Mesothelial cell of epicardium (in vitro differentiated cells): ENCODE measurements at regions not wholly inside any gene's neighbourhood (a gene's known extent, or its start where the extent isn't known, plus 50 kb on each side); places are given as distances from the start of the nearest gene placed in this dataset.

Experiments used
- DNase-seq, 2 experiments: peaks; one replicate each; pipeline ENCODE4 v3.0.0; 2021; ENCODE audit warnings: low spot score in 2 of 2; ENCODE audit not compliant: unreplicated experiment in 2 of 2
- H3K27ac Mint-ChIP-seq: 2 replicates; pipeline ENCODE4 v1.8.0; 2021; ENCODE audit warnings: mixed read lengths
- H3K27me3 Mint-ChIP-seq: 2 replicates; pipeline ENCODE4 v1.8.0; 2021; ENCODE audit warnings: low read depth, mixed read lengths
- H3K36me3 Mint-ChIP-seq: 2 replicates; pipeline ENCODE4 v1.8.0; 2021; ENCODE audit warnings: mixed read lengths
- H3K4me1 Mint-ChIP-seq: 2 replicates; pipeline ENCODE4 v1.8.0; 2021; ENCODE audit warnings: mixed read lengths
- H3K4me3 Mint-ChIP-seq: 2 replicates; pipeline ENCODE4 v1.8.0; 2021; ENCODE audit warnings: mild to moderate bottlenecking, moderate library complexity, mixed read lengths
- H3K9me3 Mint-ChIP-seq: 2 replicates; pipeline ENCODE4 v1.8.0; 2021; ENCODE audit warnings: mixed read lengths
- TF ChIP-seq, protein P1 (sequence below): fragments of 200-600 bp; sonication (generic); IDR thresholded peaks from one replicate; pipeline ENCODE4 v1.5.0; 2021; ENCODE audit warnings: antibody characterized with exemption; ENCODE audit not compliant: unreplicated experiment

DNA sequence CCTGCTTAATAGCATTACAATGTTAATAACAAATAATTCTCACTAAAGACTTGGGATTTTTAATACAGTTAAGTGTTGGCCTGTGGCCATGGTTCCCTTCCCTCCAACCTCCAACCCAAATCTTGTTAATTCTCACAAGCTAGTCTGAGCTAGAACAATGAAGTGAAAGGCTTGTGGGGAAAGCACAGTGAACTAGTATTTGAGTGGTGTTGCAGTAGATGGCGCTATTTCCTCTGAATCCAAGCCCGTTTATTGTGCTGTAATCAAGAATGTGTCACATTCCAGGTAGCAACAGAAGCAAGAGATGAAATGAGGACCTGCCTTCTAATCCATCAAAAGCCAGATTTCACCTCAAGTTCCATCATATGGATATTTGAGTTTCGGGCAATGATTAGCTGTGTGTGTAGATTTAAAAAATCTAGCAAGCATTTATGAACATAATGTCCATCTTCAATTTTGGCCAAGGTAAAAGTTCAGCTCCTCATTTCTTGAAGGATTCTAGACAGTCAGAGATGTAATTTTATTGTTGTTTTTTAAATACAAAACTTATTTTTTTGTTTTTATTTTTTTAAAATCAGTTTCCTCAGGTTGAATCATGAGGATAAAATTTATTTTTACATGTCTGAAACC is 160.7 kb downstream of the SQOR start:
- TF ChIP-seq, protein P1, sequence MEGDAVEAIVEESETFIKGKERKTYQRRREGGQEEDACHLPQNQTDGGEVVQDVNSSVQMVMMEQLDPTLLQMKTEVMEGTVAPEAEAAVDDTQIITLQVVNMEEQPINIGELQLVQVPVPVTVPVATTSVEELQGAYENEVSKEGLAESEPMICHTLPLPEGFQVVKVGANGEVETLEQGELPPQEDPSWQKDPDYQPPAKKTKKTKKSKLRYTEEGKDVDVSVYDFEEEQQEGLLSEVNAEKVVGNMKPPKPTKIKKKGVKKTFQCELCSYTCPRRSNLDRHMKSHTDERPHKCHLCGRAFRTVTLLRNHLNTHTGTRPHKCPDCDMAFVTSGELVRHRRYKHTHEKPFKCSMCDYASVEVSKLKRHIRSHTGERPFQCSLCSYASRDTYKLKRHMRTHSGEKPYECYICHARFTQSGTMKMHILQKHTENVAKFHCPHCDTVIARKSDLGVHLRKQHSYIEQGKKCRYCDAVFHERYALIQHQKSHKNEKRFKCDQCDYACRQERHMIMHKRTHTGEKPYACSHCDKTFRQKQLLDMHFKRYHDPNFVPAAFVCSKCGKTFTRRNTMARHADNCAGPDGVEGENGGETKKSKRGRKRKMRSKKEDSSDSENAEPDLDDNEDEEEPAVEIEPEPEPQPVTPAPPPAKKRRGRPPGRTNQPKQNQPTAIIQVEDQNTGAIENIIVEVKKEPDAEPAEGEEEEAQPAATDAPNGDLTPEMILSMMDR: no peak

DNA sequence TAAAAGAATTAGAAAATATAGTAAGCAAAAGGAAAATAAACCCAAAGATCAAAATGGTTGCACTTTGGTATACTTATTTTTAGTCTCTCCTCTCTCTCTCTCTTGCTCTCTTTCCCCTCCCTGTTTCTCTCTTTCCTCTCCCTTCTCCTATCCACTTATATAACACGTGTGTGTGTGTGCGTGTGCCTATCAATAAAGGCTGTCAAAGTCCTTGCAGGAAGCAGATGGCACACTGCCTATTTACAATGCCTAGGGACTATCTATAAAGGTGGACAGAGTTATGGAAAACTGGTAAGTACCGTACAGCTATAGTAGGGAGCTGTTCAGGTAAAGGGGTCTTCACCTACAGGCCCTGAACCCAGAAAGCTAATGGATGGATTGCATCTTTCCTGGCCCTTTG is 161.6 kb downstream of the SQOR start:
- H3K4me1 Mint-ChIP-seq: peaks cover 9% of the 10 kb centered on the region
- no peak for DNase-seq
- peaks cover 29% of the 10 kb centered on the region for H3K27me3 Mint-ChIP-seq
- H3K36me3 Mint-ChIP-seq: no peaks in the 10 kb centered on the region
- TF ChIP-seq, protein P1: no peak
- no peak overlapping the region for H3K27ac Mint-ChIP-seq
- H3K9me3 Mint-ChIP-seq: no peaks in the 10 kb centered on the region
- H3K4me3 Mint-ChIP-seq: no peak overlapping the region

More for the DNA sequence above, 160.7 kb downstream of the SQOR start:
- no peak for DNase-seq
- H3K4me3 Mint-ChIP-seq: no peak overlapping the region
- peaks cover 9% of the 10 kb centered on the region for H3K4me1 Mint-ChIP-seq
- H3K36me3 Mint-ChIP-seq: no peaks in the 10 kb centered on the region
- H3K27me3 Mint-ChIP-seq: peaks cover 29% of the 10 kb centered on the region
- no peaks in the 10 kb centered on the region for H3K9me3 Mint-ChIP-seq
- no peak overlapping the region for H3K27ac Mint-ChIP-seq

- Mint-ChIP-seq H3K27me3 (peaks cover 4% of the 10 kb centered on the region), H3K4me1 (peaks cover 10% of the 10 kb centered on the region), H3K27ac (no peak overlapping the region), H3K9me3 (no peaks in the 10 kb centered on the region), H3K36me3 (no peaks in the 10 kb centered on the region), H3K4me3 (no peak overlapping the region)
- DNase-seq: no peak
- TF ChIP-seq, protein P1: no peak
These were observed 164.7 kb downstream of the SQOR start for GRCh38 chr15:45799508-45799907.

GRCh38 chr15:45801543-45801942 is 166.7 kb downstream of the SQOR start:
- Mint-ChIP-seq H3K27ac (no peak overlapping the region), H3K27me3 (no peaks in the 10 kb centered on the region), H3K4me3 (no peak overlapping the region), H3K36me3 (no peaks in the 10 kb centered on the region), H3K9me3 (no peaks in the 10 kb centered on the region), H3K4me1 (peaks cover 10% of the 10 kb centered on the region)
- DNase-seq: no peak
- TF ChIP-seq, protein P1: no peak

GRCh38 chr15:45802140-45802539 is 167.3 kb downstream of the SQOR start:
- H3K4me3 Mint-ChIP-seq: no peak overlapping the region
- no peak for DNase-seq
- H3K36me3 Mint-ChIP-seq: no peaks in the 10 kb centered on the region
- no peak overlapping the region for H3K27ac Mint-ChIP-seq
- H3K27me3 Mint-ChIP-seq: no peaks in the 10 kb centered on the region
- H3K9me3 Mint-ChIP-seq: no peaks in the 10 kb centered on the region
- peaks cover 10% of the 10 kb centered on the region for H3K4me1 Mint-ChIP-seq
- TF ChIP-seq, protein P1: no peak

- Mint-ChIP-seq H3K27me3 (peaks cover 1% of the 10 kb centered on the region), H3K36me3 (no peaks in the 10 kb centered on the region), H3K4me1 (peaks cover 6% of the 10 kb centered on the region), H3K27ac (no peak overlapping the region), H3K4me3 (no peak overlapping the region), H3K9me3 (no peaks in the 10 kb centered on the region)
- no peak for DNase-seq
- TF ChIP-seq, protein P1: no peak
These were observed 169.2 kb downstream of the SQOR start for GRCh38 chr15:45804028-45804427.
